WTC11 (cell line): ENCODE measurements at regions not wholly inside any gene's neighbourhood (a gene's known extent, or its start where the extent isn't known, plus 50 kb on each side); places are given as distances from the start of the nearest gene placed in this dataset.
A peak's percentile ranks its signal among the peaks of the same experiment; 100 is the strongest.

Source experiments
- ATAC-seq: fragments of 200-7000 bp; cut with Tn5 transposase; 2 replicates; pipeline ENCODE4 v1.10.0; 2021; ENCODE audit warnings: mild to moderate bottlenecking, moderate library complexity
- CTCF ChIA-PET: fragments of 300-600 bp; sonication (Branson Sonifier 250); formaldehyde crosslinking; loops from one replicate; lab custom pipeline; 2021; ENCODE audit warnings: antibody characterized with exemption; lab: Charles Lee
- POLR2A ChIA-PET: fragments of 350-600 bp; sonication (Branson Sonifier 250); formaldehyde crosslinking; loops from one replicate; lab custom pipeline; 2021; ENCODE audit warnings: antibody characterized with exemption; lab: Charles Lee
- DNase-seq: peaks from one replicate; pipeline ENCODE4 v3.0.0; 2021; ENCODE audit warnings: low spot score
- H3K27ac Mint-ChIP-seq: 2 replicates; pipeline ENCODE4 v1.8.0; 2021; ENCODE audit warnings: mixed read lengths
- H3K27me3 Mint-ChIP-seq: 2 replicates; pipeline ENCODE4 v1.8.0; 2021; ENCODE audit warnings: low read depth, mild to moderate bottlenecking, moderate library complexity, mixed read lengths
- H3K36me3 Mint-ChIP-seq: 2 replicates; pipeline ENCODE4 v1.8.0; 2021; ENCODE audit warnings: mixed read lengths
- H3K4me1 Mint-ChIP-seq: 2 replicates; pipeline ENCODE4 v1.8.0; 2022; ENCODE audit warnings: mixed read lengths
- H3K4me3 Mint-ChIP-seq: 2 replicates; pipeline ENCODE4 v1.8.0; 2021; ENCODE audit warnings: mild to moderate bottlenecking, moderate library complexity, mixed read lengths
- H3K9me3 Mint-ChIP-seq: 2 replicates; pipeline ENCODE4 v1.8.0; 2021; ENCODE audit warnings: mixed read lengths
- CREM ChIP-seq: sonication (generic); formaldehyde crosslinking; IDR thresholded peaks from 2 replicates; pipeline ENCODE4 v1.8.1; 2022; ENCODE audit warnings: mild to moderate bottlenecking, missing genetic modification reagents, moderate library complexity
- JUN ChIP-seq: sonication (generic); formaldehyde crosslinking; IDR thresholded peaks from 2 replicates; pipeline ENCODE4 v1.8.0; 2023; ENCODE audit warnings: mild to moderate bottlenecking, missing genetic modification reagents
- PRRX2 ChIP-seq: fragments of 250-450 bp; sonication (Bioruptor Pico); IDR thresholded peaks from 2 replicates; pipeline ENCODE4 v1.8.0; 2021; ENCODE audit warnings: mild to moderate bottlenecking
- TF ChIP-seq, protein P1 (sequence below): fragments of 250-450 bp; sonication (Bioruptor Pico); IDR thresholded peaks from 2 replicates; pipeline ENCODE4 v1.9.0; 2021; ENCODE audit warnings: moderate library complexity, mild to moderate bottlenecking, inconsistent platforms, borderline replicate concordance
- TF ChIP-seq, protein P2 (sequence below): sonication (generic); formaldehyde crosslinking; IDR thresholded peaks from 2 replicates; pipeline ENCODE4 v1.8.0; 2023; ENCODE audit warnings: mild to moderate bottlenecking, missing genetic modification reagents
- TF ChIP-seq, protein P3 (sequence below): fragments of 250-450 bp; sonication (Bioruptor Pico); IDR thresholded peaks from 2 replicates; pipeline ENCODE4 v1.8.0; 2021; ENCODE audit warnings: mild to moderate bottlenecking
- TF ChIP-seq, protein P4 (sequence below): sonication (generic); formaldehyde crosslinking; IDR thresholded peaks from 2 replicates; pipeline ENCODE4 v1.8.0; 2023; ENCODE audit warnings: missing genetic modification reagents, mild to moderate bottlenecking, borderline replicate concordance
- TF ChIP-seq, protein P5 (sequence below): fragments of 250-450 bp; sonication (Bioruptor Pico); IDR thresholded peaks from 2 replicates; pipeline ENCODE4 v1.9.0; 2021; ENCODE audit warnings: mild to moderate bottlenecking, borderline replicate concordance
- TF ChIP-seq, protein P6 (sequence below): sonication (generic); formaldehyde crosslinking; IDR thresholded peaks from 2 replicates; pipeline ENCODE4 v1.8.1; 2022; ENCODE audit warnings: mild to moderate bottlenecking, missing genetic modification reagents, moderate library complexity, borderline replicate concordance

DNA sequence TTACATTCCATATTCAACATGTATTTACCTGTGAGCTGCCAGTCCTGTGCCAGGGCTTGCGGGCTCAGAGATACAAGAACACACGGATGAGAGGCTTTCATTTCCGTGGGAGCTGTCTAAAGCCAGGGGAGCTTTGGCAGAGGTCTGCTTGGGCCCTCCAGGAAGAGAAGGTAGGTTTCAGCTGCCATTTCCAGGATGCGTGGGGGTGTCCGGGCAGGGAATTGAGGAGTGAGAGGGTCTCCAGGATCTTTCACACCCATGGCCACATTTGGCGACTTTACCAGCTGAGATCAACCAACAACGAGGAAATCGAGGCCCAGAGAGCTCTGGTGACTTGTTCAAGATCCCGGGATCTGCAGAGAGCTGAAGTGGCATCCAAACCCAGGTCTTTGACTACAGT lies 119.6 kb downstream of the BUD13 start:
- CTCF ChIA-PET, result interaction anchor here (0.5 to 1.8 kb wide), 4 partner anchors 11 to 1079 kb away, joined by 3 to 13 read pairs (median 4); no protein-coding TSS in a partner anchor
- Mint-ChIP-seq H3K4me1 (peaks cover 22% of the 10 kb centered on the region), H3K9me3 (peaks cover 18% of the 10 kb centered on the region)
- no peak for DNase-seq
- TF ChIP-seq, protein P1, sequence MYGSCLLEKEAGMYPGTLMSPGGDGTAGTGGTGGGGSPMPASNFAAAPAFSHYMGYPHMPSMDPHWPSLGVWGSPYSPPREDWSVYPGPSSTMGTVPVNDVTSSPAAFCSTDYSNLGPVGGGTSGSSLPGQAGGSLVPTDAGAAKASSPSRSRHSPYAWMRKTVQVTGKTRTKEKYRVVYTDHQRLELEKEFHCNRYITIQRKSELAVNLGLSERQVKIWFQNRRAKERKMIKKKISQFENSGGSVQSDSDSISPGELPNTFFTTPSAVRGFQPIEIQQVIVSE (CRISPR knock-in tag), result no peak
- TF ChIP-seq, all 79 proteins: peak for 0
- Mint-ChIP-seq H3K27me3 (no peaks in the 10 kb centered on the region), H3K4me3 (no peak overlapping the region), H3K27ac (no peak overlapping the region), H3K36me3 (peaks cover 11% of the 10 kb centered on the region)
- no peak for ATAC-seq
- POLR2A ChIA-PET, result no interaction called here

DNA sequence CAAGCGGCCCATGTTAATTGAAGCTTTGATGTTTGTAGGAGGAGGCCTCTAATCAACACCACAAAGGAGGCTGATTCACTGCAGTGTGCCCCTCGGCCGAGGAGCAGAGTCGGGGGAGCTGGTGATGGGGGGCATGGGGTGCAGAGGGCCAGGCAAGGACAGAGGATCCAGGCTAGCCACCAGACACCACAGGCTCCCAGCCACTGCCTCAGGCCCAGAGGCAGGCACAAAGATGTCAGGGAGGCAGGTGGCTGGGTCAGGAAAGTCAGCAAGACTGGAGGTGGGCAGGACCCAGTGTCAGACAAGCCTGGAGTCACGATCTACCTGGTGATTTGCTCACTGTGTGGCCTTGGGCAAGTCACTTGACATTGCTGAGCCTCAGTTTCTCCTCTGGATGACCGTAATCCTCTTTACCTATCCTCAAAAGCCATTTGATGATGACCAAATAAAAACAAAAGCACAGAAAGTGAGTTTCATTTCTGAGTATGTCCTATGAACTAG lies 121.0 kb downstream of the BUD13 start:
- DNase-seq, result no peak
- peaks cover 11% of the 10 kb centered on the region for H3K36me3 Mint-ChIP-seq
- peaks cover 18% of the 10 kb centered on the region for H3K9me3 Mint-ChIP-seq
- no peak overlapping the region for H3K4me3 Mint-ChIP-seq
- peak; percentile 58 for ATAC-seq
- CTCF ChIA-PET, result interaction anchor here (1.2 to 2.0 kb wide), 5 partner anchors 10 to 91 kb away, joined by 3 to 11 read pairs (median 6); no protein-coding TSS in a partner anchor
- POLR2A ChIA-PET, result interaction anchor here (0.6 kb wide), 1 partner anchor 58 kb away, joined by 3 read pairs; no protein-coding TSS in a partner anchor
- H3K27me3 Mint-ChIP-seq, result no peaks in the 10 kb centered on the region
- H3K4me1 Mint-ChIP-seq, result peaks cover 22% of the 10 kb centered on the region
- TF ChIP-seq, protein P2, sequence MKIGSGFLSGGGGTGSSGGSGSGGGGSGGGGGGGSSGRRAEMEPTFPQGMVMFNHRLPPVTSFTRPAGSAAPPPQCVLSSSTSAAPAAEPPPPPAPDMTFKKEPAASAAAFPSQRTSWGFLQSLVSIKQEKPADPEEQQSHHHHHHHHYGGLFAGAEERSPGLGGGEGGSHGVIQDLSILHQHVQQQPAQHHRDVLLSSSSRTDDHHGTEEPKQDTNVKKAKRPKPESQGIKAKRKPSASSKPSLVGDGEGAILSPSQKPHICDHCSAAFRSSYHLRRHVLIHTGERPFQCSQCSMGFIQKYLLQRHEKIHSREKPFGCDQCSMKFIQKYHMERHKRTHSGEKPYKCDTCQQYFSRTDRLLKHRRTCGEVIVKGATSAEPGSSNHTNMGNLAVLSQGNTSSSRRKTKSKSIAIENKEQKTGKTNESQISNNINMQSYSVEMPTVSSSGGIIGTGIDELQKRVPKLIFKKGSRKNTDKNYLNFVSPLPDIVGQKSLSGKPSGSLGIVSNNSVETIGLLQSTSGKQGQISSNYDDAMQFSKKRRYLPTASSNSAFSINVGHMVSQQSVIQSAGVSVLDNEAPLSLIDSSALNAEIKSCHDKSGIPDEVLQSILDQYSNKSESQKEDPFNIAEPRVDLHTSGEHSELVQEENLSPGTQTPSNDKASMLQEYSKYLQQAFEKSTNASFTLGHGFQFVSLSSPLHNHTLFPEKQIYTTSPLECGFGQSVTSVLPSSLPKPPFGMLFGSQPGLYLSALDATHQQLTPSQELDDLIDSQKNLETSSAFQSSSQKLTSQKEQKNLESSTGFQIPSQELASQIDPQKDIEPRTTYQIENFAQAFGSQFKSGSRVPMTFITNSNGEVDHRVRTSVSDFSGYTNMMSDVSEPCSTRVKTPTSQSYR (CRISPR knock-in tag), result no peak
- TF ChIP-seq, protein P3, sequence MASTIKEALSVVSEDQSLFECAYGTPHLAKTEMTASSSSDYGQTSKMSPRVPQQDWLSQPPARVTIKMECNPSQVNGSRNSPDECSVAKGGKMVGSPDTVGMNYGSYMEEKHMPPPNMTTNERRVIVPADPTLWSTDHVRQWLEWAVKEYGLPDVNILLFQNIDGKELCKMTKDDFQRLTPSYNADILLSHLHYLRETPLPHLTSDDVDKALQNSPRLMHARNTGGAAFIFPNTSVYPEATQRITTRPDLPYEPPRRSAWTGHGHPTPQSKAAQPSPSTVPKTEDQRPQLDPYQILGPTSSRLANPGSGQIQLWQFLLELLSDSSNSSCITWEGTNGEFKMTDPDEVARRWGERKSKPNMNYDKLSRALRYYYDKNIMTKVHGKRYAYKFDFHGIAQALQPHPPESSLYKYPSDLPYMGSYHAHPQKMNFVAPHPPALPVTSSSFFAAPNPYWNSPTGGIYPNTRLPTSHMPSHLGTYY (CRISPR knock-in tag), result no peak
- no peak for TF ChIP-seq CREM (CRISPR knock-in tag)
- H3K27ac Mint-ChIP-seq, result no peak overlapping the region

DNA sequence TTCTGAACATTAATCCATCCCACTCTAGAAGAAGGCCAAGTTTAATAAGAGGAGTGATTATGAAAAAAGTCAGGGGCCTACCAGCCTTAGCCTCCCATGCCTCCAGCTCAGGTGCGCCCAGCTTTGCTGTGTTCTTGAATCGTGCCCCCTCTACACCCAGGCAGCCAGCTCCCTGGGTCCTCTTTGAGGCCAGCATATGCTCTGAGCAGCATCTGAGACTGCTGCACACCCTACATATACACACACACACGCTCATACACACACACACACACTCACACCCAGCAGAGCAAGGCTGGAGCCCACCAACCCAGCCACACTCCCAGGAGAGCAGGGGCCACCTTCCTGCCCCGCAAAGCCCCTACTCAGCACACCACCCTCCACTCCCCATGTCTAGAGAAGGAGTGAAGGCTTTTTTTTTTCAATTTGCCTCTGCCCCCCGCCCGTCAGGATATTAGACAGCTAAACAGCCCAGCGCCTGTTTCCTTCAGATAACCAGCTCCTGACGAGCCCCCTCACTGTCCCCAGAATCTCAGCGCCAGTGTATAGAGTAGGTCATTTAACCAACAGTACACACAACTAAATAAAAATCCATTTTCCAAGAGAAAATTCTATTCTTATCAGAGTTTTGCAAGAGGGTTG lies 121.6 kb downstream of the BUD13 start:
- ATAC-seq, result no peak
- Mint-ChIP-seq H3K36me3 (peaks cover 11% of the 10 kb centered on the region), H3K4me3 (no peak overlapping the region), H3K9me3 (peaks cover 17% of the 10 kb centered on the region), H3K27me3 (no peaks in the 10 kb centered on the region), H3K4me1 (peaks cover 22% of the 10 kb centered on the region), H3K27ac (no peak overlapping the region)
- DNase-seq, result no peak
- CTCF ChIA-PET, result interaction anchor here (1.0 to 2.0 kb wide), 6 partner anchors 10 to 370 kb away, joined by 3 to 11 read pairs (median 6); no protein-coding TSS in a partner anchor
- POLR2A ChIA-PET, result interaction anchor here (0.6 kb wide), 1 partner anchor 58 kb away, joined by 3 read pairs; no protein-coding TSS in a partner anchor
- TF ChIP-seq, protein P4, sequence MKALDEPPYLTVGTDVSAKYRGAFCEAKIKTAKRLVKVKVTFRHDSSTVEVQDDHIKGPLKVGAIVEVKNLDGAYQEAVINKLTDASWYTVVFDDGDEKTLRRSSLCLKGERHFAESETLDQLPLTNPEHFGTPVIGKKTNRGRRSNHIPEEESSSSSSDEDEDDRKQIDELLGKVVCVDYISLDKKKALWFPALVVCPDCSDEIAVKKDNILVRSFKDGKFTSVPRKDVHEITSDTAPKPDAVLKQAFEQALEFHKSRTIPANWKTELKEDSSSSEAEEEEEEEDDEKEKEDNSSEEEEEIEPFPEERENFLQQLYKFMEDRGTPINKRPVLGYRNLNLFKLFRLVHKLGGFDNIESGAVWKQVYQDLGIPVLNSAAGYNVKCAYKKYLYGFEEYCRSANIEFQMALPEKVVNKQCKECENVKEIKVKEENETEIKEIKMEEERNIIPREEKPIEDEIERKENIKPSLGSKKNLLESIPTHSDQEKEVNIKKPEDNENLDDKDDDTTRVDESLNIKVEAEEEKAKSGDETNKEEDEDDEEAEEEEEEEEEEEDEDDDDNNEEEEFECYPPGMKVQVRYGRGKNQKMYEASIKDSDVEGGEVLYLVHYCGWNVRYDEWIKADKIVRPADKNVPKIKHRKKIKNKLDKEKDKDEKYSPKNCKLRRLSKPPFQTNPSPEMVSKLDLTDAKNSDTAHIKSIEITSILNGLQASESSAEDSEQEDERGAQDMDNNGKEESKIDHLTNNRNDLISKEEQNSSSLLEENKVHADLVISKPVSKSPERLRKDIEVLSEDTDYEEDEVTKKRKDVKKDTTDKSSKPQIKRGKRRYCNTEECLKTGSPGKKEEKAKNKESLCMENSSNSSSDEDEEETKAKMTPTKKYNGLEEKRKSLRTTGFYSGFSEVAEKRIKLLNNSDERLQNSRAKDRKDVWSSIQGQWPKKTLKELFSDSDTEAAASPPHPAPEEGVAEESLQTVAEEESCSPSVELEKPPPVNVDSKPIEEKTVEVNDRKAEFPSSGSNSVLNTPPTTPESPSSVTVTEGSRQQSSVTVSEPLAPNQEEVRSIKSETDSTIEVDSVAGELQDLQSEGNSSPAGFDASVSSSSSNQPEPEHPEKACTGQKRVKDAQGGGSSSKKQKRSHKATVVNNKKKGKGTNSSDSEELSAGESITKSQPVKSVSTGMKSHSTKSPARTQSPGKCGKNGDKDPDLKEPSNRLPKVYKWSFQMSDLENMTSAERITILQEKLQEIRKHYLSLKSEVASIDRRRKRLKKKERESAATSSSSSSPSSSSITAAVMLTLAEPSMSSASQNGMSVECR (CRISPR knock-in tag), result no peak
- TF ChIP-seq PRRX2 (CRISPR knock-in tag), result no peak
- no peak for TF ChIP-seq JUN (CRISPR knock-in tag)
- TF ChIP-seq, protein P5, sequence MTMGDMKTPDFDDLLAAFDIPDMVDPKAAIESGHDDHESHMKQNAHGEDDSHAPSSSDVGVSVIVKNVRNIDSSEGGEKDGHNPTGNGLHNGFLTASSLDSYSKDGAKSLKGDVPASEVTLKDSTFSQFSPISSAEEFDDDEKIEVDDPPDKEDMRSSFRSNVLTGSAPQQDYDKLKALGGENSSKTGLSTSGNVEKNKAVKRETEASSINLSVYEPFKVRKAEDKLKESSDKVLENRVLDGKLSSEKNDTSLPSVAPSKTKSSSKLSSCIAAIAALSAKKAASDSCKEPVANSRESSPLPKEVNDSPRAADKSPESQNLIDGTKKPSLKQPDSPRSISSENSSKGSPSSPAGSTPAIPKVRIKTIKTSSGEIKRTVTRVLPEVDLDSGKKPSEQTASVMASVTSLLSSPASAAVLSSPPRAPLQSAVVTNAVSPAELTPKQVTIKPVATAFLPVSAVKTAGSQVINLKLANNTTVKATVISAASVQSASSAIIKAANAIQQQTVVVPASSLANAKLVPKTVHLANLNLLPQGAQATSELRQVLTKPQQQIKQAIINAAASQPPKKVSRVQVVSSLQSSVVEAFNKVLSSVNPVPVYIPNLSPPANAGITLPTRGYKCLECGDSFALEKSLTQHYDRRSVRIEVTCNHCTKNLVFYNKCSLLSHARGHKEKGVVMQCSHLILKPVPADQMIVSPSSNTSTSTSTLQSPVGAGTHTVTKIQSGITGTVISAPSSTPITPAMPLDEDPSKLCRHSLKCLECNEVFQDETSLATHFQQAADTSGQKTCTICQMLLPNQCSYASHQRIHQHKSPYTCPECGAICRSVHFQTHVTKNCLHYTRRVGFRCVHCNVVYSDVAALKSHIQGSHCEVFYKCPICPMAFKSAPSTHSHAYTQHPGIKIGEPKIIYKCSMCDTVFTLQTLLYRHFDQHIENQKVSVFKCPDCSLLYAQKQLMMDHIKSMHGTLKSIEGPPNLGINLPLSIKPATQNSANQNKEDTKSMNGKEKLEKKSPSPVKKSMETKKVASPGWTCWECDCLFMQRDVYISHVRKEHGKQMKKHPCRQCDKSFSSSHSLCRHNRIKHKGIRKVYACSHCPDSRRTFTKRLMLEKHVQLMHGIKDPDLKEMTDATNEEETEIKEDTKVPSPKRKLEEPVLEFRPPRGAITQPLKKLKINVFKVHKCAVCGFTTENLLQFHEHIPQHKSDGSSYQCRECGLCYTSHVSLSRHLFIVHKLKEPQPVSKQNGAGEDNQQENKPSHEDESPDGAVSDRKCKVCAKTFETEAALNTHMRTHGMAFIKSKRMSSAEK (CRISPR knock-in tag), result no peak
- TF ChIP-seq, protein P6, sequence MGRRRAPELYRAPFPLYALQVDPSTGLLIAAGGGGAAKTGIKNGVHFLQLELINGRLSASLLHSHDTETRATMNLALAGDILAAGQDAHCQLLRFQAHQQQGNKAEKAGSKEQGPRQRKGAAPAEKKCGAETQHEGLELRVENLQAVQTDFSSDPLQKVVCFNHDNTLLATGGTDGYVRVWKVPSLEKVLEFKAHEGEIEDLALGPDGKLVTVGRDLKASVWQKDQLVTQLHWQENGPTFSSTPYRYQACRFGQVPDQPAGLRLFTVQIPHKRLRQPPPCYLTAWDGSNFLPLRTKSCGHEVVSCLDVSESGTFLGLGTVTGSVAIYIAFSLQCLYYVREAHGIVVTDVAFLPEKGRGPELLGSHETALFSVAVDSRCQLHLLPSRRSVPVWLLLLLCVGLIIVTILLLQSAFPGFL (CRISPR knock-in tag), result no peak
